ENCODE measurements at regions not wholly inside any gene's neighbourhood (a gene's known extent, or its start where the extent isn't known, plus 50 kb on each side); places are given as distances from the start of the nearest gene placed in this dataset.

DNA sequence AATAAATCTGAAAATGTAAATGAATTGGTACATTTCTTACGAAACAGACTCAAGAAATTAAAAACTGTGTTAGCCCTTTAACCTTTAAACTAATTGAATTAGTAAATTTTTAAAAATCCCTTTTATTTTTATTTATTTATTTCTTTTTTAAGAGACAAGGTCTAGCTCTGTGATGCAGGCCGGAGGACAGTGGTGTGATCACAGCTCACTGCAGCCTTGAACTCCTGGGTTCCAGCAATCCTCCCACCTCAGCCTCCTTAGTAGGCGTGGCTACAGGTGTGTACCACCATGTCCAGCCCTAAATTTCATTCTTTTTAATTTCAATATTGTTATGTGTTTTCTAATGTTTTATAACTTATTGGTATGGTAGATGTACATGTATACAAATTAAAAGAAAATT, 72.6 kb downstream of the MYEOV start (continued):
- TF ChIP-seq EZH2 (IDR thresholded peaks at IDR 0.05) (no peak), MAX (IDR thresholded peaks at IDR 0.05) (no peak), SIN3A (IDR thresholded peaks at IDR 0.05; ENCODE audit: low read depth) (no peak)

GRCh38 chr11:69367211-69367964, 73.4 kb downstream of the MYEOV start:
- Histone ChIP-seq H3K27me3 (ENCODE audit: insufficient read depth, low read length) (no peaks in the 10 kb centered on the region), H2AFZ (ENCODE audit: low read depth, low read length, poor library complexity, severe bottlenecking) (no peak overlapping the region), H4K20me1 (ENCODE audit: insufficient read depth) (no peaks in the 10 kb centered on the region), H3K9ac (ENCODE audit: low read length) (0 out of 2 replicates have a peak overlapping the region, but pooled peaks have one; percentile 28), H3K36me3 (ENCODE audit: control insufficient read depth in 1 of 2, insufficient read depth in 2 of 2, low read length in 2 of 2) (peaks cover 2 to 11% of the 10 kb centered on the region in 2 experiments; a peak in 2 of 4 replicates), H3K4me1 (ENCODE audit: control insufficient read depth in 1 of 2, insufficient read depth in 2 of 2, low read length in 2 of 2) (peaks cover 11 to 25% of the 10 kb centered on the region in 2 experiments), H3K4me2 (ENCODE audit: low read length) (peak overlapping the region; percentile 40; the same call in 1 of the 2 replicates), H3K79me2 (ENCODE audit: insufficient read depth, low read length) (peaks cover 3% of the 10 kb centered on the region; the same call in 1 of the 2 replicates), H3K9me2 (ENCODE audit: insufficient read depth) (no peaks in the 10 kb centered on the region), H3K4me3 (replicated peaks in 1 of 2; ENCODE audit: low read depth in 1 of 2, low read length in 2 of 2) (no peak overlapping the region), H3K27ac (ENCODE audit: low read depth, low read length) (no peak overlapping the region), H3K9me3 (ENCODE audit: control insufficient read depth in 1 of 2, insufficient read depth in 1 of 2, low read depth in 1 of 2, low read length in 2 of 2) (no peaks in the 10 kb centered on the region)
- POLR2A ChIA-PET: interaction anchor here (1.6 kb wide), 1 partner anchor 15 kb away, joined by 4 read pairs; no protein-coding TSS in a partner anchor
- ATAC-seq (no peak), DNase-seq (ENCODE audit: low read depth, low spot score) (no peak)
- no TSS peak for BruUV-seq (replicated peaks)
- intact Hi-C loops (cut with micrococcal nuclease): no loop called here
- CTCF ChIA-PET: no interaction called here
- RAD21 ChIA-PET (ENCODE audit: low non-redundant PET in 1 of 2, low total read pairs in 2 of 2, uncharacterized antibody in 2 of 2, unreplicated experiment in 2 of 2): no interaction called here
- no peak for TF ChIP-seq ZFX (IDR thresholded peaks at IDR 0.05)
- TF ChIP-seq TCF7L2 (IDR thresholded peaks at IDR 0.05; ENCODE audit: borderline replicate concordance, extremely low read depth, insufficient read depth, insufficient read length): no peak
- no peak for TF ChIP-seq EZH2 (IDR thresholded peaks at IDR 0.05)
- TF ChIP-seq, protein P1, sequence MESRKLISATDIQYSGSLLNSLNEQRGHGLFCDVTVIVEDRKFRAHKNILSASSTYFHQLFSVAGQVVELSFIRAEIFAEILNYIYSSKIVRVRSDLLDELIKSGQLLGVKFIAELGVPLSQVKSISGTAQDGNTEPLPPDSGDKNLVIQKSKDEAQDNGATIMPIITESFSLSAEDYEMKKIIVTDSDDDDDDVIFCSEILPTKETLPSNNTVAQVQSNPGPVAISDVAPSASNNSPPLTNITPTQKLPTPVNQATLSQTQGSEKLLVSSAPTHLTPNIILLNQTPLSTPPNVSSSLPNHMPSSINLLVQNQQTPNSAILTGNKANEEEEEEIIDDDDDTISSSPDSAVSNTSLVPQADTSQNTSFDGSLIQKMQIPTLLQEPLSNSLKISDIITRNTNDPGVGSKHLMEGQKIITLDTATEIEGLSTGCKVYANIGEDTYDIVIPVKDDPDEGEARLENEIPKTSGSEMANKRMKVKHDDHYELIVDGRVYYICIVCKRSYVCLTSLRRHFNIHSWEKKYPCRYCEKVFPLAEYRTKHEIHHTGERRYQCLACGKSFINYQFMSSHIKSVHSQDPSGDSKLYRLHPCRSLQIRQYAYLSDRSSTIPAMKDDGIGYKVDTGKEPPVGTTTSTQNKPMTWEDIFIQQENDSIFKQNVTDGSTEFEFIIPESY (IDR thresholded peaks at IDR 0.05; ENCODE audit: extremely low read depth, insufficient replicate concordance, low read length): no peak
- TF ChIP-seq, protein P2, sequence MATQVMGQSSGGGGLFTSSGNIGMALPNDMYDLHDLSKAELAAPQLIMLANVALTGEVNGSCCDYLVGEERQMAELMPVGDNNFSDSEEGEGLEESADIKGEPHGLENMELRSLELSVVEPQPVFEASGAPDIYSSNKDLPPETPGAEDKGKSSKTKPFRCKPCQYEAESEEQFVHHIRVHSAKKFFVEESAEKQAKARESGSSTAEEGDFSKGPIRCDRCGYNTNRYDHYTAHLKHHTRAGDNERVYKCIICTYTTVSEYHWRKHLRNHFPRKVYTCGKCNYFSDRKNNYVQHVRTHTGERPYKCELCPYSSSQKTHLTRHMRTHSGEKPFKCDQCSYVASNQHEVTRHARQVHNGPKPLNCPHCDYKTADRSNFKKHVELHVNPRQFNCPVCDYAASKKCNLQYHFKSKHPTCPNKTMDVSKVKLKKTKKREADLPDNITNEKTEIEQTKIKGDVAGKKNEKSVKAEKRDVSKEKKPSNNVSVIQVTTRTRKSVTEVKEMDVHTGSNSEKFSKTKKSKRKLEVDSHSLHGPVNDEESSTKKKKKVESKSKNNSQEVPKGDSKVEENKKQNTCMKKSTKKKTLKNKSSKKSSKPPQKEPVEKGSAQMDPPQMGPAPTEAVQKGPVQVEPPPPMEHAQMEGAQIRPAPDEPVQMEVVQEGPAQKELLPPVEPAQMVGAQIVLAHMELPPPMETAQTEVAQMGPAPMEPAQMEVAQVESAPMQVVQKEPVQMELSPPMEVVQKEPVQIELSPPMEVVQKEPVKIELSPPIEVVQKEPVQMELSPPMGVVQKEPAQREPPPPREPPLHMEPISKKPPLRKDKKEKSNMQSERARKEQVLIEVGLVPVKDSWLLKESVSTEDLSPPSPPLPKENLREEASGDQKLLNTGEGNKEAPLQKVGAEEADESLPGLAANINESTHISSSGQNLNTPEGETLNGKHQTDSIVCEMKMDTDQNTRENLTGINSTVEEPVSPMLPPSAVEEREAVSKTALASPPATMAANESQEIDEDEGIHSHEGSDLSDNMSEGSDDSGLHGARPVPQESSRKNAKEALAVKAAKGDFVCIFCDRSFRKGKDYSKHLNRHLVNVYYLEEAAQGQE (IDR thresholded peaks at IDR 0.05; ENCODE audit: low read depth): no peak
- TF ChIP-seq CBX3 (IDR thresholded peaks at IDR 0.05; ENCODE audit: low read depth): no peak
- no peak for TF ChIP-seq YY1 (IDR thresholded peaks at IDR 0.05; ENCODE audit: extremely low read depth, insufficient replicate concordance, low read depth, low read length)
- TF ChIP-seq RAD21 (IDR thresholded peaks at IDR 0.05; ENCODE audit: low read depth): no peak
- no peak for TF ChIP-seq MAX (IDR thresholded peaks at IDR 0.05)
- no peak for TF ChIP-seq SIN3A (IDR thresholded peaks at IDR 0.05; ENCODE audit: low read depth)
